Spleen (tissue), 7 donors: ENCODE measurements at regions not wholly inside any gene's neighbourhood (a gene's known extent, or its start where the extent isn't known, plus 50 kb on each side); places are given as distances from the start of the nearest gene placed in this dataset.

Experiments used
- CTCF ChIP-seq, 11 experiments: fragments of 200-600 bp in 7 of 11; fragments of 450-650 bp in 4 of 11; sonication (generic) in 4 of 11; IDR thresholded peaks in 8 of 11; conservative IDR thresholded peaks in 3 of 11; 1 replicate in 7 of 11; 2 replicates in 4 of 11; pipeline versions ENCODE4 v1.4.0 to v1.8.0; 2016 to 2021; ENCODE audit warnings: antibody characterized with exemption in 11 of 11, inconsistent platforms in 4 of 11, mild to moderate bottlenecking in 1 of 11
- POLR2A ChIP-seq, 3 donors: fragments of 450-650 bp; IDR thresholded peaks; one replicate each; pipeline ENCODE4 v1.5.1; 2017; ENCODE audit warnings: antibody characterized with exemption in 3 of 3, mild to moderate bottlenecking in 1 of 3
- donor health status: DM: no; HTN: no; CAD: no; lungs with moderate emphysema.
- donor health status: DM: no; HTN: no; CAD: no.
- donor health status: DM: no; HTN: no; CAD: no.

- TF ChIP-seq POLR2A (IDR thresholded peaks at IDR 0.05) = no peak
- no peak for TF ChIP-seq CTCF (IDR thresholded peaks at IDR 0.05 in 8 of 11, conservative IDR thresholded peaks at IDR 0.05 in 3 of 11)
Observed at GRCh38 chr6:44021589-44022295, 105.5 kb downstream of the MRPL14 start.
